HCT116 (cell line): ENCODE measurements at regions not wholly inside any gene's neighbourhood (a gene's known extent, or its start where the extent isn't known, plus 50 kb on each side); places are given as distances from the start of the nearest gene placed in this dataset.

Experiments used
- ATAC-seq: fragments of 200-7000 bp; cut with Tn5 transposase; 2 replicates; pipeline ENCODE4 v1.9.1; 2020; ENCODE audit warnings: mild to moderate bottlenecking, moderate library complexity
- BruUV-seq: library from RNA; stranded (reverse); fragments of 400-500 nt; replicated peaks from 2 replicates; lab custom pipeline; 2021; lab: Mats Ljungman, UMichigan
- CTCF ChIA-PET: fragments of 300-600 bp; sonication (Branson Sonifier 250); formaldehyde crosslinking; loops from one replicate; lab custom pipeline; 2021; ENCODE audit warnings: antibody characterized with exemption; lab: Charles Lee
- POLR2A ChIA-PET: fragments of 300-600, 350-600 bp; sonication (Branson Sonifier 250); formaldehyde crosslinking; loops from one replicate; lab custom pipeline; 2021; ENCODE audit warnings: antibody characterized with exemption; lab: Charles Lee
- RAD21 ChIA-PET, 2 experiments: fragments of 300-600 bp; sonication (Branson Sonifier 250); formaldehyde crosslinking; loops; one replicate each; lab custom pipeline; 2023; ENCODE audit warnings: low total read pairs in 2 of 2; ENCODE audit not compliant: uncharacterized antibody in 2 of 2, unreplicated experiment in 2 of 2, low non-redundant PET in 1 of 2; lab: Charles Lee
- DNase-seq: peaks from one replicate; pipeline ENCODE4 v3.0.0-alpha.2; 2010; ENCODE audit warnings: low read depth, low spot score
- H2AFZ ChIP-seq: fragments of 200-600 bp; shearing (Covaris generic), sonication (generic); 2 replicates; pipeline ENCODE4 v1.6.1; 2017; ENCODE audit warnings: low read depth, mixed run types, mixed read lengths, antibody characterized with exemption, low read length; ENCODE audit not compliant: poor library complexity, severe bottlenecking
- H3K27ac ChIP-seq: 2 replicates; pipeline ENCODE4 v1.5.1; 2012; ENCODE audit warnings: low read depth, low read length
- H3K27me3 ChIP-seq: fragments of 200-600 bp; sonication (generic); 2 replicates; pipeline ENCODE4 v1.6.1; 2016; ENCODE audit warnings: mixed run types, low read length, mixed read lengths; ENCODE audit not compliant: insufficient read depth
- H3K36me3 ChIP-seq, 2 experiments: fragments of 200-500 bp in 1 of 2; fragments of 200-600 bp in 1 of 2; sonication (Bioruptor generic) in 1 of 2; sonication (generic) in 1 of 2; 2 replicates each; pipeline versions ENCODE4 v1.5.1 to v1.6.1; 2014 to 2016; ENCODE audit warnings: low read length in 2 of 2, inconsistent platforms in 1 of 2, mixed read lengths in 1 of 2, mixed run types in 1 of 2; ENCODE audit not compliant: insufficient read depth in 2 of 2, control insufficient read depth in 1 of 2
- H3K4me1 ChIP-seq, 2 experiments: fragments of 200-600 bp in 1 of 2; sonication (generic) in 1 of 2; 2 replicates each; pipeline versions ENCODE4 v1.5.1 to v1.6.1; 2012 to 2017; ENCODE audit warnings: low read length in 2 of 2, inconsistent platforms in 1 of 2, mild to moderate bottlenecking in 1 of 2, mixed read lengths in 1 of 2, mixed run types in 1 of 2, moderate library complexity in 1 of 2; ENCODE audit not compliant: insufficient read depth in 2 of 2, control insufficient read depth in 1 of 2
- H3K4me2 ChIP-seq: fragments of 200-600 bp; sonication (generic); 2 replicates; pipeline ENCODE4 v1.6.1; 2017; ENCODE audit warnings: mixed run types, low read length, mixed read lengths
- H3K4me3 ChIP-seq, 2 experiments: fragments of 200-600 bp in 1 of 2; sonication (generic) in 1 of 2; replicated peaks in 1 of 2; 2 replicates each; pipeline ENCODE4 v1.5.1; 2011 to 2016; ENCODE audit warnings: low read length in 2 of 2, control low read depth in 1 of 2, low read depth in 1 of 2, mild to moderate bottlenecking in 1 of 2, mixed read lengths in 1 of 2, mixed run types in 1 of 2
- H3K79me2 ChIP-seq: fragments of 200-600 bp; sonication (generic); 2 replicates; pipeline ENCODE4 v1.6.1; 2017; ENCODE audit warnings: mild to moderate bottlenecking, mixed run types, low read length, moderate library complexity, mixed read lengths; ENCODE audit not compliant: insufficient read depth
- H3K9ac ChIP-seq: fragments of 200-600 bp; sonication (generic); 2 replicates; pipeline ENCODE4 v1.6.1; 2016; ENCODE audit warnings: low read length, mixed read lengths
- H3K9me2 ChIP-seq: fragments of 200-600 bp; sonication (generic), shearing (Covaris generic); 2 replicates; pipeline ENCODE4 v1.6.1; 2017; ENCODE audit warnings: mixed run types, mild to moderate bottlenecking, moderate library complexity; ENCODE audit not compliant: insufficient read depth
- H3K9me3 ChIP-seq, 2 experiments: fragments of 200-500 bp in 1 of 2; fragments of 200-600 bp in 1 of 2; sonication (Bioruptor generic) in 1 of 2; sonication (generic) in 1 of 2; 2 replicates each; pipeline ENCODE4 v1.6.1; 2014 to 2017; ENCODE audit warnings: low read length in 2 of 2, mixed read lengths in 2 of 2, inconsistent platforms in 1 of 2, low read depth in 1 of 2, mild to moderate bottlenecking in 1 of 2, mixed run types in 1 of 2, moderate library complexity in 1 of 2; ENCODE audit not compliant: control insufficient read depth in 1 of 2, insufficient read depth in 1 of 2
- H4K20me1 ChIP-seq: fragments of 200-600 bp; sonication (generic), shearing (Covaris generic); 2 replicates; pipeline ENCODE4 v1.6.1; 2017; ENCODE audit warnings: mixed run types, mild to moderate bottlenecking, moderate library complexity; ENCODE audit not compliant: insufficient read depth
- ATF3 ChIP-seq: IDR thresholded peaks from 2 replicates; pipeline ENCODE4 v1.6.1; 2012
- CTCF ChIP-seq, 3 experiments: fragments of 200-600 bp in 1 of 3; sonication (generic) in 1 of 3; IDR thresholded peaks in 2 of 3; conservative IDR thresholded peaks in 1 of 3; 2 replicates each; pipeline ENCODE4 v1.5.1; 2012 to 2017; ENCODE audit warnings: low read depth in 2 of 3, low read length in 2 of 3, antibody characterized with exemption in 1 of 3, borderline replicate concordance in 1 of 3, control low read depth in 1 of 3, mild to moderate bottlenecking in 1 of 3, mixed read lengths in 1 of 3, mixed run types in 1 of 3, moderate library complexity in 1 of 3; ENCODE audit not compliant: insufficient read depth in 1 of 3
- EGR1 ChIP-seq: IDR thresholded peaks from 2 replicates; pipeline ENCODE4 v1.6.1; 2012; ENCODE audit warnings: low read depth
- ELF1 ChIP-seq: IDR thresholded peaks from 2 replicates; pipeline ENCODE4 v1.6.1; 2012; ENCODE audit warnings: low read depth, borderline replicate concordance
- EZH2phosphoT487 ChIP-seq: fragments of 200-600 bp; IDR thresholded peaks from 2 replicates; pipeline ENCODE4 v1.6.1; 2018; ENCODE audit warnings: antibody characterized with exemption, borderline replicate concordance
- FOSL1 ChIP-seq: IDR thresholded peaks from 2 replicates; pipeline ENCODE4 v1.6.1; 2012; ENCODE audit warnings: low read depth
- JUND ChIP-seq: IDR thresholded peaks from 2 replicates; pipeline ENCODE4 v1.6.1; 2012
- MAX ChIP-seq: IDR thresholded peaks from 2 replicates; pipeline ENCODE4 v1.6.1; 2012
- POLR2A ChIP-seq: IDR thresholded peaks from 2 replicates; pipeline ENCODE4 v1.7.0; 2011; ENCODE audit warnings: borderline replicate concordance; ENCODE audit not compliant: insufficient read depth, insufficient read length; ENCODE audit errors: extremely low read depth
- POLR2AphosphoS5 ChIP-seq: IDR thresholded peaks from 2 replicates; pipeline ENCODE4 v1.6.1; 2011; ENCODE audit warnings: mild to moderate bottlenecking, low read depth, low read length, moderate library complexity
- RAD21 ChIP-seq: IDR thresholded peaks from 2 replicates; pipeline ENCODE4 v1.6.1; 2012; ENCODE audit warnings: low read depth, mild to moderate bottlenecking
- SRF ChIP-seq: IDR thresholded peaks from 2 replicates; pipeline ENCODE4 v1.6.1; 2012; ENCODE audit warnings: low read depth
- TCF7L2 ChIP-seq: IDR thresholded peaks from 2 replicates; pipeline ENCODE4 v1.7.0; 2011; ENCODE audit warnings: borderline replicate concordance, inconsistent platforms; ENCODE audit not compliant: insufficient read depth, insufficient read length; ENCODE audit errors: extremely low read depth
- ZBTB33 ChIP-seq: IDR thresholded peaks from 2 replicates; pipeline ENCODE4 v1.6.1; 2011; ENCODE audit warnings: mild to moderate bottlenecking, low read length, moderate library complexity; ENCODE audit not compliant: insufficient replicate concordance; ENCODE audit errors: extremely low read depth
- ZFX ChIP-seq: fragments of 450-650 bp; IDR thresholded peaks from 2 replicates; pipeline ENCODE4 v1.6.1; 2017
- intact Hi-C: fragments of 100-400 bp; cut with micrococcal nuclease; formaldehyde crosslinking; loops from 2 replicates; pipeline ENCODE4 v1.10.0; 2022

GRCh38 chr14:99029916-99030305 is 242.1 kb downstream of the BCL11B start:
- no peaks in the 10 kb centered on the region for H3K9me3 ChIP-seq
- CTCF ChIA-PET, result no interaction called here
- POLR2A ChIA-PET, result no interaction called here
- DNase-seq (no peak), ATAC-seq (no peak)
- H3K4me3 ChIP-seq, result no peak overlapping the region
- no peak overlapping the region for H3K9ac ChIP-seq
- H4K20me1 ChIP-seq, result no peaks in the 10 kb centered on the region
- intact Hi-C loops, result loop anchor here (5.0 kb wide), 1 partner anchor 123 kb away; no protein-coding TSS in a partner anchor
- H3K36me3 ChIP-seq, result no peaks in the 10 kb centered on the region
- no peak overlapping the region for H3K27ac ChIP-seq
- H3K4me1 ChIP-seq, result peaks cover 5 to 12% of the 10 kb centered on the region in 2 experiments; a peak in 2 of 4 replicates
- no TSS peak for BruUV-seq
- TF ChIP-seq JUND (no peak), POLR2AphosphoS5 (no peak), CTCF (IDR thresholded peaks at IDR 0.05 in 2 of 3, conservative IDR thresholded peaks at IDR 0.05 in 1 of 3; ENCODE audit: borderline replicate concordance in 1 of 3, insufficient read depth in 1 of 3, low read depth in 2 of 3, low read length in 2 of 3) (no peak), FOSL1 (no peak), TCF7L2 (no peak), EZH2phosphoT487 (no peak), EGR1 (no peak)
- H3K27me3 ChIP-seq, result no peaks in the 10 kb centered on the region
- no peak overlapping the region for H2AFZ ChIP-seq
- H3K79me2 ChIP-seq, result no peaks in the 10 kb centered on the region
- RAD21 ChIA-PET, result no interaction called here
- H3K4me2 ChIP-seq, result no peak overlapping the region
- H3K9me2 ChIP-seq, result no peaks in the 10 kb centered on the region

- Histone ChIP-seq H3K9me3 (no peaks in the 10 kb centered on the region), H3K27ac (no peak overlapping the region), H3K4me2 (no peak overlapping the region), H2AFZ (no peak overlapping the region), H3K9ac (no peak overlapping the region), H3K79me2 (no peaks in the 10 kb centered on the region), H3K36me3 (no peaks in the 10 kb centered on the region), H3K4me1 (peaks cover 6 to 14% of the 10 kb centered on the region in 2 experiments; a peak in 3 of 4 replicates), H3K9me2 (no peaks in the 10 kb centered on the region), H3K27me3 (no peaks in the 10 kb centered on the region), H4K20me1 (no peaks in the 10 kb centered on the region), H3K4me3 (no peak overlapping the region)
- intact Hi-C loops, result no loop called here
- ATAC-seq, result no peak
- DNase-seq, result no peak
- CTCF ChIA-PET, result no interaction called here
- RAD21 ChIA-PET, result no interaction called here
- POLR2A ChIA-PET, result no interaction called here
- no TSS peak for BruUV-seq
- no peak for TF ChIP-seq POLR2A
- TF ChIP-seq SRF, result no peak
- no peak for TF ChIP-seq ATF3
- no peak for TF ChIP-seq JUND
- TF ChIP-seq ELF1, result no peak
- no peak for TF ChIP-seq ZBTB33
- TF ChIP-seq TCF7L2, result no peak
- TF ChIP-seq MAX, result no peak
- no peak for TF ChIP-seq CTCF (IDR thresholded peaks at IDR 0.05 in 2 of 3, conservative IDR thresholded peaks at IDR 0.05 in 1 of 3; ENCODE audit: borderline replicate concordance in 1 of 3, insufficient read depth in 1 of 3, low read depth in 2 of 3, low read length in 2 of 3)
- no peak for TF ChIP-seq ZFX
- TF ChIP-seq RAD21, result no peak
Observed at GRCh38 chr14:99030454-99030853, 241.5 kb downstream of the BCL11B start.
